ENCODE measurements at regions not wholly inside any gene's neighbourhood (a gene's known extent, or its start where the extent isn't known, plus 50 kb on each side); places are given as distances from the start of the nearest gene placed in this dataset.

- Histone ChIP-seq H3K9ac (ENCODE audit: low read depth, low read length) (no peak overlapping the region), H3K36me3 (ENCODE audit: control insufficient read depth, insufficient read depth, low read length) (no peaks in the 10 kb centered on the region), H3K4me1 (ENCODE audit: control insufficient read depth, insufficient read depth, low read length) (no peaks in the 10 kb centered on the region), H3K4me3 (ENCODE audit: low read depth, low read length) (no peak overlapping the region), H3K27me3 (ENCODE audit: control insufficient read depth, insufficient read depth, low read length) (no peaks in the 10 kb centered on the region), H3K9me3 (ENCODE audit: control insufficient read depth, insufficient read depth, low read length) (no peaks in the 10 kb centered on the region)
Observed at GRCh38 chr6:140061110-140062042, 686.9 kb upstream of the CITED2 start.

- H3K27me3 ChIP-seq (ENCODE audit: control insufficient read depth, insufficient read depth, low read length), result no peaks in the 10 kb centered on the region
- H3K4me3 ChIP-seq (ENCODE audit: low read depth, low read length), result no peak overlapping the region
- H3K36me3 ChIP-seq (ENCODE audit: control insufficient read depth, insufficient read depth, low read length), result no peaks in the 10 kb centered on the region
- no peak overlapping the region for H3K9ac ChIP-seq (ENCODE audit: low read depth, low read length)
- H3K9me3 ChIP-seq (ENCODE audit: control insufficient read depth, insufficient read depth, low read length), result no peaks in the 10 kb centered on the region
- no peaks in the 10 kb centered on the region for H3K4me1 ChIP-seq (ENCODE audit: control insufficient read depth, insufficient read depth, low read length)
Observed at GRCh38 chr6:140059947-140060346, 685.5 kb upstream of the CITED2 start.

GRCh38 chr6:140058863-140059262 lies 684.4 kb upstream of the CITED2 start:
- Histone ChIP-seq H3K27me3 (ENCODE audit: control insufficient read depth, insufficient read depth, low read length) (no peaks in the 10 kb centered on the region), H3K9ac (ENCODE audit: low read depth, low read length) (no peak overlapping the region)

GRCh38 chr6:140052736-140053729 lies 678.6 kb upstream of the CITED2 start:
- Histone ChIP-seq H3K4me3 (ENCODE audit: low read depth, low read length) (no peak overlapping the region), H3K9me3 (ENCODE audit: control insufficient read depth, insufficient read depth, low read length) (no peaks in the 10 kb centered on the region), H3K4me1 (ENCODE audit: control insufficient read depth, insufficient read depth, low read length) (peaks cover 13% of the 10 kb centered on the region), H3K9ac (ENCODE audit: low read depth, low read length) (no peak overlapping the region), H3K36me3 (ENCODE audit: control insufficient read depth, insufficient read depth, low read length) (no peaks in the 10 kb centered on the region), H3K27me3 (ENCODE audit: control insufficient read depth, insufficient read depth, low read length) (no peaks in the 10 kb centered on the region)

More at GRCh38 chr6:140058863-140059262, 684.4 kb upstream of the CITED2 start:
- no peaks in the 10 kb centered on the region for H3K36me3 ChIP-seq (ENCODE audit: control insufficient read depth, insufficient read depth, low read length)
- H3K4me3 ChIP-seq (ENCODE audit: low read depth, low read length), result no peak overlapping the region
- H3K4me1 ChIP-seq (ENCODE audit: control insufficient read depth, insufficient read depth, low read length), result no peaks in the 10 kb centered on the region
- no peaks in the 10 kb centered on the region for H3K9me3 ChIP-seq (ENCODE audit: control insufficient read depth, insufficient read depth, low read length)

GRCh38 chr6:140051521-140052512 lies 677.4 kb upstream of the CITED2 start:
- Histone ChIP-seq H3K9me3 (ENCODE audit: control insufficient read depth, insufficient read depth, low read length) (no peaks in the 10 kb centered on the region), H3K27me3 (ENCODE audit: control insufficient read depth, insufficient read depth, low read length) (no peaks in the 10 kb centered on the region), H3K4me3 (ENCODE audit: low read depth, low read length) (no peak overlapping the region), H3K9ac (ENCODE audit: low read depth, low read length) (no peak overlapping the region), H3K36me3 (ENCODE audit: control insufficient read depth, insufficient read depth, low read length) (no peaks in the 10 kb centered on the region), H3K4me1 (ENCODE audit: control insufficient read depth, insufficient read depth, low read length) (peaks cover 13% of the 10 kb centered on the region)

- peaks cover 13% of the 10 kb centered on the region for H3K4me1 ChIP-seq (ENCODE audit: control insufficient read depth, insufficient read depth, low read length)
- no peaks in the 10 kb centered on the region for H3K27me3 ChIP-seq (ENCODE audit: control insufficient read depth, insufficient read depth, low read length)
- H3K4me3 ChIP-seq (ENCODE audit: low read depth, low read length), result no peak overlapping the region
- H3K9me3 ChIP-seq (ENCODE audit: control insufficient read depth, insufficient read depth, low read length), result no peaks in the 10 kb centered on the region
- H3K9ac ChIP-seq (ENCODE audit: low read depth, low read length), result no peak overlapping the region
- H3K36me3 ChIP-seq (ENCODE audit: control insufficient read depth, insufficient read depth, low read length), result no peaks in the 10 kb centered on the region
Observed at GRCh38 chr6:140050101-140050995, 675.9 kb upstream of the CITED2 start.

- Histone ChIP-seq H3K36me3 (ENCODE audit: control insufficient read depth, insufficient read depth, low read length) (no peaks in the 10 kb centered on the region), H3K4me3 (ENCODE audit: low read depth, low read length) (no peak overlapping the region), H3K27me3 (ENCODE audit: control insufficient read depth, insufficient read depth, low read length) (no peaks in the 10 kb centered on the region), H3K9ac (ENCODE audit: low read depth, low read length) (no peak overlapping the region), H3K4me1 (ENCODE audit: control insufficient read depth, insufficient read depth, low read length) (peaks cover 13% of the 10 kb centered on the region), H3K9me3 (ENCODE audit: control insufficient read depth, insufficient read depth, low read length) (no peaks in the 10 kb centered on the region)
Observed at GRCh38 chr6:140049251-140049650, 674.8 kb upstream of the CITED2 start.

GRCh38 chr6:140048202-140048790 lies 673.8 kb upstream of the CITED2 start:
- H3K9ac ChIP-seq (ENCODE audit: low read depth, low read length), result no peak overlapping the region
- no peaks in the 10 kb centered on the region for H3K36me3 ChIP-seq (ENCODE audit: control insufficient read depth, insufficient read depth, low read length)
- peaks cover 13% of the 10 kb centered on the region for H3K4me1 ChIP-seq (ENCODE audit: control insufficient read depth, insufficient read depth, low read length)
- H3K9me3 ChIP-seq (ENCODE audit: control insufficient read depth, insufficient read depth, low read length), result no peaks in the 10 kb centered on the region
- H3K4me3 ChIP-seq (ENCODE audit: low read depth, low read length), result no peak overlapping the region
- H3K27me3 ChIP-seq (ENCODE audit: control insufficient read depth, insufficient read depth, low read length), result no peaks in the 10 kb centered on the region

GRCh38 chr6:140047321-140047720 lies 672.9 kb upstream of the CITED2 start:
- Histone ChIP-seq H3K9ac (ENCODE audit: low read depth, low read length) (no peak overlapping the region), H3K4me3 (ENCODE audit: low read depth, low read length) (no peak overlapping the region), H3K4me1 (ENCODE audit: control insufficient read depth, insufficient read depth, low read length) (peaks cover 13% of the 10 kb centered on the region), H3K9me3 (ENCODE audit: control insufficient read depth, insufficient read depth, low read length) (no peaks in the 10 kb centered on the region), H3K36me3 (ENCODE audit: control insufficient read depth, insufficient read depth, low read length) (no peaks in the 10 kb centered on the region), H3K27me3 (ENCODE audit: control insufficient read depth, insufficient read depth, low read length) (no peaks in the 10 kb centered on the region)

- Histone ChIP-seq H3K4me3 (ENCODE audit: low read depth, low read length) (no peak overlapping the region), H3K9ac (ENCODE audit: low read depth, low read length) (no peak overlapping the region), H3K27me3 (ENCODE audit: control insufficient read depth, insufficient read depth, low read length) (no peaks in the 10 kb centered on the region), H3K9me3 (ENCODE audit: control insufficient read depth, insufficient read depth, low read length) (no peaks in the 10 kb centered on the region), H3K36me3 (ENCODE audit: control insufficient read depth, insufficient read depth, low read length) (no peaks in the 10 kb centered on the region), H3K4me1 (ENCODE audit: control insufficient read depth, insufficient read depth, low read length) (peaks cover 17% of the 10 kb centered on the region)
Observed at GRCh38 chr6:140046016-140046632, 671.7 kb upstream of the CITED2 start.
